Neuron (in vitro differentiated cells): ENCODE measurements at regions not wholly inside any gene's neighbourhood (a gene's known extent, or its start where the extent isn't known, plus 50 kb on each side); places are given as distances from the start of the nearest gene placed in this dataset.

Experiments
- H2AFZ ChIP-seq: one replicate; pipeline ENCODE4 v1.6.1; 2013; ENCODE audit warnings: low read depth, mild to moderate bottlenecking, inconsistent platforms, low read length, moderate library complexity
- H3K27me3 ChIP-seq: one replicate; pipeline ENCODE4 v1.6.1; 2013; ENCODE audit warnings: low read length; ENCODE audit not compliant: insufficient read depth
- H3K36me3 ChIP-seq: one replicate; pipeline ENCODE4 v1.6.1; 2013; ENCODE audit warnings: low read length; ENCODE audit not compliant: insufficient read depth
- H3K4me1 ChIP-seq: one replicate; pipeline ENCODE4 v1.6.1; 2013; ENCODE audit warnings: low read length; ENCODE audit not compliant: insufficient read depth
- H3K4me3 ChIP-seq: 2 replicates; pipeline ENCODE4 v1.5.1; 2013; ENCODE audit warnings: mild to moderate bottlenecking, low read length, moderate library complexity
- H3K9me3 ChIP-seq: one replicate; pipeline ENCODE4 v1.6.1; 2013; ENCODE audit warnings: low read length

DNA sequence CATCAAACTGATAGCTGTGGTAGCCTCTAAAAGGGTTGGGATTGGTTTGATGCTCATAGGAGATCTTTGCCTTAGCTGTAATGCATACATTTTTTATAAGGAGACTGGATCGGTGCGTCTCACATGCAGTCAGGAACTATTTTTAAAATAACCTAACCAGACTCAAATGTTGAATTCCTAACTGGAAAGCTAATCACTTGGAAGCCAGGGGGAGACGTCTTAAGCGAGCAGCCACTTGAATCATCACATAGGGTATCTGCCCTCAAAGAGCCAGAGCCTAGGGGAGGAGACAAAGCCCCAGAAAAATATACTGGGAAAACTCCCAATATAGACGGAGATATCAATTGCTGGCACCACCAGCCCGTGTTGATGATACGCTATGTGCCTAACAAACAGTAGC lies 61.7 kb upstream of the PUM1 start:
- H3K27me3 ChIP-seq: no peaks in the 10 kb centered on the region
- no peak overlapping the region for H3K4me3 ChIP-seq
- H2AFZ ChIP-seq: no peak overlapping the region
- peaks cover 11% of the 10 kb centered on the region for H3K4me1 ChIP-seq
- H3K36me3 ChIP-seq: no peaks in the 10 kb centered on the region
- H3K9me3 ChIP-seq: no peaks in the 10 kb centered on the region

DNA sequence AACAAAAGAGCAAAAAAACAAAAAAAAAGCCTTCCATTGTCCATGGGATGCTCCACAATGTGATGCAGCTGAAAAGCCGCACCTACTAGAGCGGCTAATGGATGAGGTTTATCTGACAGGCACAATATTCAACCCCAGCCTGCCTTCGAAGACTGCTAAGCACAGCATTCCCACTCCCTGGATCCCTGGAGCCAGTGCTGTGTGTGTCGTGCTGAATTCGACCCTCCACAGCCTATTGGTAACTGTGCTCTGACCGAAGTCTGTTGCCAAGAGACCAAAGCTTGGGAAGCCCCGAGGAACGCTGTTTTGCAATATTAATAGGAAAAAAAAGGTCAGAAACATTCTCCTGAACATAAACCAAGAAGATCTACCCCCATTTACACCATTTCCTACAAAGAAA lies 57.2 kb upstream of the PUM1 start:
- H3K4me3 ChIP-seq: peak overlapping the region; percentile 14
- H2AFZ ChIP-seq: peak overlapping the region; percentile 4

GRCh38 chr1:31122101-31122735 lies 56.7 kb upstream of the PUM1 start:
- H3K4me3 ChIP-seq: peak overlapping the region; percentile 2
- H3K27me3 ChIP-seq: no peaks in the 10 kb centered on the region
- no peaks in the 10 kb centered on the region for H3K9me3 ChIP-seq
- peaks cover 20% of the 10 kb centered on the region for H3K4me1 ChIP-seq
- H2AFZ ChIP-seq: no peak overlapping the region
- H3K36me3 ChIP-seq: no peaks in the 10 kb centered on the region

More for the DNA sequence above, 57.2 kb upstream of the PUM1 start:
- H3K9me3 ChIP-seq: no peaks in the 10 kb centered on the region
- no peaks in the 10 kb centered on the region for H3K27me3 ChIP-seq
- H3K4me1 ChIP-seq: peaks cover 20% of the 10 kb centered on the region
- H3K36me3 ChIP-seq: no peaks in the 10 kb centered on the region

- Histone ChIP-seq H3K9me3 (no peaks in the 10 kb centered on the region), H3K36me3 (no peaks in the 10 kb centered on the region), H3K4me3 (no peak overlapping the region), H3K4me1 (peaks cover 20% of the 10 kb centered on the region), H2AFZ (no peak overlapping the region), H3K27me3 (no peaks in the 10 kb centered on the region)
Measured at GRCh38 chr1:31120783-31121180, 55.3 kb upstream of the PUM1 start.

GRCh38 chr1:31116022-31116421 lies 50.5 kb upstream of the PUM1 start:
- Histone ChIP-seq H2AFZ (no peak overlapping the region), H3K36me3 (no peaks in the 10 kb centered on the region), H3K27me3 (no peaks in the 10 kb centered on the region), H3K9me3 (no peaks in the 10 kb centered on the region), H3K4me1 (peaks cover 11% of the 10 kb centered on the region), H3K4me3 (no peak overlapping the region)
